Renal cortex interstitium (tissue), 11 donors: ENCODE measurements at regions not wholly inside any gene's neighbourhood (a gene's known extent, or its start where the extent isn't known, plus 50 kb on each side); places are given as distances from the start of the nearest gene placed in this dataset.
"Not testable (repeated sequence)": the region's sequence is repeated elsewhere in the genome, so short reads cannot be mapped to it uniquely, and the experiment has no call there.

Experiments used
- DNase-seq, 11 donors: peaks; one replicate each; pipeline ENCODE4 v3.0.0-alpha.2; 2013; ENCODE audit warnings: low read depth in 9 of 11, low spot score in 4 of 11; ENCODE audit errors: extremely low read depth in 1 of 11

GRCh38 chr10:26355241-26355640 is 82.9 kb upstream of the APBB1IP start:
- DNase-seq = no peak

DNA sequence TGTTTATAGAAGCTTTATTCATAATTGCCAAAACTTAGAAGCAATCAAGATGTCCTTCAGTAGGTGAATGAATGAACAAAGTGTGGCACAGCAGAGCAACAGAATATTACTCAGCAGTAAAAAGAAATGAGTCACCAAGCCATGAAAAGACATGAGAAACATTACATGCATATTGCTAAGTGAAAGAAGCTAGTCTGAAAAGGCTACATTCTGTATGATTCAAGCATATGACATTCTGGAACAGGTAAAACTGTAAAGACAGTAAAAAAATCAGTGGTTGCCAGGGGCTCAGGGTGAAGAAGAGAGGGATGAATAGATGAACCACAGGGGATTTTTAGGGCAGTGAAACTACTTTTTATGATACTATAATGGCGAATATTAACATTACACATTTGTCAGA is 80.9 kb upstream of the APBB1IP start:
- DNase-seq = no peak

- DNase-seq = no peak
These were observed 80.1 kb upstream of the APBB1IP start for GRCh38 chr10:26358071-26358470.

DNA sequence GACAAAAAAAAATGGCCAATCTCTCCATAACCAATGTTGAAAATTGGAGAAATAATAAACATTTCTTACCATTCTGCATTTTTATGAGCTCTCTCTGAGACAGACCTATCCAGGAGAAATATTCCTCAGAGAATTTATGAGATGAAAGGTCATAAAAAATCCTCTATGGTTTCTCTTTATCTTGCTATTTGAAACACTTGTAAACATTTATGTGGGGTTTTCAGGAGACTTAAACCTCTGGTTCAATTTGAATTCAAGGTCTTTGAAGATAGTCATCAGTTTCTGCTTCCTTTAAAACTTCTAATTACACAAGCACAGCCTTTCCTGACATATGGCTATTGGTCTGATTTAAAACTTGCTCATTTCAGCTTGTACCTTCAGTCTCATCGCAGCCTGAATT is 78.5 kb upstream of the APBB1IP start:
- DNase-seq = no peak

- no peak for DNase-seq
These were observed 76.8 kb upstream of the APBB1IP start for GRCh38 chr10:26361351-26361750.

GRCh38 chr10:26361971-26362370 is 76.2 kb upstream of the APBB1IP start:
- DNase-seq = no peak

DNA sequence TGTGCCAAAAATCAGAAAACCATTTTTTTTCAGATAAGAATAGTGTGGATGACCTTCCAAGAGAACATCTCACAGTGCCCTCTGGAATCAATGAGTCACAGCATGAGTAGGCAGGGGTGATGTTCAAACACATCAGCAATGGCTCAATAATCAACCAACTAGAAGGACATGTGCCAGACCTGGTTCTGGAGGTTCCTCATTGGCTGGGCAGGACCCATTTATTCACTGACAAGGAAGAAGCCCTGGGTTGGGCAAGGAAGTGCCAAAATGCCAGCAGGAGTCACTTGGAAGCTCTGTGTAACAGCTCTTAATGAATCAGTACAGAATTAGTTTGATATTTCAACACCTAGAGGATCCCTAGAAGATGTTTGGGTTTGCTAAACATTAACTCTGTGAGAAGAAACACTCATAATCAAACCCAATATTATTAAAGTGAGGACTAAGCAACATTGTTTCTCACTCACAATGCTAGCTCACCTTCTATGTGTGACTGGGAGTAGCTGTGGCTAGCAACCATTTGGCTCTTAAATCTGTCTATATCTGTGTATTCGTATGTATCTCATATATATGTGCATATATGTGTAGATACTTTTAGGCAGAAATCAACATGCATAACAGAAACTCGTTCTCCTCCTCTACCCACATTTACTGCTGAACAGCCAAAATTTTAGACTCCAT is 72.3 kb upstream of the APBB1IP start:
- no peak for DNase-seq

DNA sequence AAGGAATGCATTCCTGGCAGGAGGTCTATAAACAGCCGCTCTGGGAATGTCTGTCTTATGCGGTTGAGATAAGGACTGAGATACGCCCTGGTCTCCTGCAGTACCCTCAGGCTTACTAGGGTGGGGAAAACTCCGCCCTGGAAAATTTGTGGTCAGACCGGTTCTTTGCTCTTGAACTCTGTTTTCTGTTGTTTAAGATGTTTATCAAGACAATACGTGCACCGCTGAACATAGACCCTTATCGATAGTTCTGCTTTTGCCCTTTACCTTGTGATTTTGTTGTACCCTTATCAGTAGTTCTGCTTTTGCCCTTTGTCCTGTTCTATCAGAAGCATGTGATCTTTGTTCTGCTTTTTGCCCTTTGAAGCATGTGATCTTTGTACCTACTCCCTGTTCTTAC is 71.1 kb upstream of the APBB1IP start:
- not testable (repeated sequence) for DNase-seq

GRCh38 chr10:26367771-26368170 is 70.4 kb upstream of the APBB1IP start:
- DNase-seq = peak; percentile 36 to 70 (median 56)

GRCh38 chr10:26368463-26368862 is 69.7 kb upstream of the APBB1IP start:
- DNase-seq = no peak

DNA sequence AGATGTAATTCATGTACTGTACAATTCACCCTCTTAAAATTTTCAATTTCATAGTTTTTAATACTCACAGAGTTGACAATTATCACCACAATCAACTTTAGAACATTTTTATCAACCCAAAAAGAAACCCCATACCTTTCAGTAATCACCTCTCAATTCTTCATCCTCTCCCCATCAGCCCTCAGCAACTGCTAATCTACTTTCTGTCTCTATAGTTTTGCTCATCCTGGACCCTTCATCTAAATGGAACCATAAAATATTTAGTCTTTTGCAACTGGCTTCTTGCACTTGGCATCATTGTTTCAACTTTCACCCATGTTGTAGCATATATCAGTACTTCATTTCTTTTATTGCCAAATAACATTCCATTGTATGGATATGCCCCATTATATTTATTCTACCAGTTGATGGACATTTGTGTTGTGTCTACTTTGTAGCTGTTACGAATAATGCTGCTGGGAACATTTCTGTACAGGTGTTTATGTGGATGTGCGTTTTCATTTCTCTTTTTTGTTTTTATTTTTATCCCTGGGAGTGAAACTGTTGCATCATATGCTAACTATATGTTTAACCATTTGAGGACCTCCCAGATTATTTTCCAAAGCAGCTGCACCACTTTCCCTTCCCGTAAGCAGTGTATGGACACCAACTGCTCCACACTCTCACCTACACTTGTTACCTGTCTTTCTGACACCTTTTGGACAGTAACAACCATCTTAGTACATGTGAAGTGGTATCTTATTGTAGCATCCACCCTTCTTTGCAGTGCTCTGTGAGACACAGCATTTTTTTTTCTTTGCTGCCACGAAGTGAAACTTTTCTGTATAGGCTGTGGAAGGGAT is 65.4 kb upstream of the APBB1IP start:
- DNase-seq = no peak

- no peak for DNase-seq
These were observed 63.7 kb upstream of the APBB1IP start for GRCh38 chr10:26374426-26374825.

GRCh38 chr10:26377224-26377810 is 60.8 kb upstream of the APBB1IP start:
- not testable (repeated sequence) for DNase-seq

GRCh38 chr10:26378861-26379294 is 59.3 kb upstream of the APBB1IP start:
- DNase-seq = no peak

GRCh38 chr10:26380815-26381214 is 57.3 kb upstream of the APBB1IP start:
- DNase-seq = no peak

GRCh38 chr10:26381986-26382385 is 56.2 kb upstream of the APBB1IP start:
- DNase-seq = no peak

GRCh38 chr10:26384600-26384999 is 53.5 kb upstream of the APBB1IP start:
- no peak for DNase-seq

DNA sequence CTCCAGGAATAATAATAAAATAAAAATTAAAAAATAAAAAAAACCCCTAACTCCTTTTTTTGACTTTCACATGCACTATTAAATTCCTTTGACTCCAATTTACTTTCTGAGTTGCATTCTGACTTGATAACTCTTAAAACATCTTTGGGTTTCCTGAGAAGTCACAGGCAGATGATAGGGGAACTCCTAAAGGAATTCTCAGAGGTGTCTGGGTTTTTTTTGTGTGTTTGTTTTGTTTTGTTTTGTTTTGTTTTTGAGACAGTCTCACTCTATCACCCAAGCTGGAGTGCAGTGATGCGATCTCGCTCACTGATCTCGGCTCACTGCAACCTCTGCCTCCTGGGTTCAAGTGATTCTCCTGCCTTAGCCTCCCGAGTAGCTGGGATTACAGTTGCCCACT is 52.7 kb upstream of the APBB1IP start:
- DNase-seq = no peak

DNA sequence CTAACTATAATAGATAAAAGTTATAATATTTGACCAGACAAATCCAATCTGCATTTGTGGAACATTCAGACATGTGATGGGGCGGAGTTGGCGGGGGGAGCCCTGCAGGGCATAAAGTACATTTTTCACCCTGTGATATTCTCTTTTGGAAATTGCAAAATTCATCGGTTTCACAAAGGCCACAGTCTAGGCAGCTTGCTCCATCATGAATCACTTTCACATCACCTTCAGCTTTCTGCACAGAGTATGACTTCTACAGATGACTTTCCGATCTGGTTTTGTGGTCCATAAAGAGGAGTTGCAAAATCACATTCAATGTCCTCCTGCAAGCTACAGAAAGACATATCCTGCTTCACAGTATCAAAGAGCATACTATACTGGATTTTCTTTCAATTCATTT is 51.4 kb upstream of the APBB1IP start:
- DNase-seq = no peak
